ENCODE measurements at regions not wholly inside any gene's neighbourhood (a gene's known extent, or its start where the extent isn't known, plus 50 kb on each side); places are given as distances from the start of the nearest gene placed in this dataset.

- no peak for DNase-seq (ENCODE audit: low spot score)
Observed at GRCh38 chr5:103428411-103428871, 134.1 kb downstream of the NUDT12 start.

GRCh38 chr5:103427326-103427725 lies 135.3 kb downstream of the NUDT12 start:
- no peak for DNase-seq (ENCODE audit: low spot score)

GRCh38 chr5:103425686-103426454 lies 136.7 kb downstream of the NUDT12 start:
- no peak for DNase-seq (ENCODE audit: low spot score)

GRCh38 chr5:103424453-103425205 lies 138.0 kb downstream of the NUDT12 start:
- no peak for DNase-seq (ENCODE audit: low spot score)

GRCh38 chr5:103424026-103424425 lies 138.6 kb downstream of the NUDT12 start:
- DNase-seq (ENCODE audit: low spot score), result no peak

GRCh38 chr5:103422756-103423155 lies 139.8 kb downstream of the NUDT12 start:
- no peak for DNase-seq (ENCODE audit: low spot score)

- DNase-seq (ENCODE audit: low spot score), result no peak
Observed at GRCh38 chr5:103414604-103415003, 148.0 kb downstream of the NUDT12 start.

- DNase-seq (ENCODE audit: low spot score), result no peak
Observed at GRCh38 chr5:103411711-103412110, 150.9 kb downstream of the NUDT12 start.

GRCh38 chr5:103410172-103410571 lies 151.6 kb downstream of the MACIR start:
- no peak for DNase-seq (ENCODE audit: low spot score)

GRCh38 chr5:103409013-103409670 lies 150.6 kb downstream of the MACIR start:
- no peak for DNase-seq (ENCODE audit: low spot score)

- DNase-seq (ENCODE audit: low spot score), result no peak
Observed at GRCh38 chr5:103408408-103408807, 149.8 kb downstream of the MACIR start.

GRCh38 chr5:103407402-103407801 lies 148.8 kb downstream of the MACIR start:
- DNase-seq (ENCODE audit: low spot score), result no peak

- DNase-seq (ENCODE audit: low spot score), result no peak
Observed at GRCh38 chr5:103404483-103404882, 145.9 kb downstream of the MACIR start.

- DNase-seq (ENCODE audit: low spot score), result no peak
Observed at GRCh38 chr5:103402851-103403250, 144.3 kb downstream of the MACIR start.

- DNase-seq (ENCODE audit: low spot score), result no peak
Observed at GRCh38 chr5:103397739-103398581, 139.4 kb downstream of the MACIR start.

- DNase-seq (ENCODE audit: low spot score), result no peak
Observed at GRCh38 chr5:103394676-103395075, 136.1 kb downstream of the MACIR start.

GRCh38 chr5:103393101-103393754 lies 134.7 kb downstream of the MACIR start:
- no peak for DNase-seq (ENCODE audit: low spot score)

- DNase-seq (ENCODE audit: low spot score), result no peak
Observed at GRCh38 chr5:103391659-103392058, 133.1 kb downstream of the MACIR start.

- no peak for DNase-seq (ENCODE audit: low spot score)
Observed at GRCh38 chr5:103389846-103390245, 131.3 kb downstream of the MACIR start.

GRCh38 chr5:103389357-103389756 lies 130.8 kb downstream of the MACIR start:
- no peak for DNase-seq (ENCODE audit: low spot score)

GRCh38 chr5:103385722-103386121 lies 127.2 kb downstream of the MACIR start:
- no peak for DNase-seq (ENCODE audit: low spot score)

All from NAMALWA (cell line).